NCI-H2171 treated with DMSO at 0.1 percent for 48 hours (cell line): ENCODE measurements at regions not wholly inside any gene's neighbourhood (a gene's known extent, or its start where the extent isn't known, plus 50 kb on each side); places are given as distances from the start of the nearest gene placed in this dataset.

Source experiments
- DNase-seq: peaks from one replicate; lab custom pipeline; 2025; lab: John Stamatoyannopoulos, UW

DNA sequence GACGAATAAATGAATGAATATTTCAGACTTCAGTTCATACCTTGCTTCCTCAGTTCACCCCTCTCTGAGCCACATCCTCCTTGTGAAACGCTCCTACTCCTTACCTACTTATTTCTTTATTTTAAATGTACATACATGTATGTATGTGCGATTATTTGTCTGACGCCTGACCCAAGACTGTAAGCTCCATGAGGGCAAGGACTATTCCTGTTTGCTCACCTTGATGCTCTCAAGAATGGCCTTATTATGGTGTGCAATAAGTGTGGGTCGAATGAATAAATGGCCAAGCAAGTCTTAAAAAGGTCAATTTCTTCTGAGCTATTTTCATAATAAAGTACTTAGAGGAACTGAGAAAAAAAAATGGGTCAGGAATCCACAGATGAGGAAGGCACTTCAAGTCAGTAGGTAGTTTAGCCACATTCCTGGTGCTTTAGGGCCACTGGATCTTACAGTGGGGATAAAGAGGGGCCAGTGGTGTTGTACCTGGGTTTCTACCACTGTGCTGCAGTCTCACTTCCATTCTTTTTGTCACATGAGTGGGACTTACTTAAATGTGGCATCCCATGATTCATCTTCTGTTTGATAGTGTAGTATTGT, 74.7 kb downstream of the SDC1 start:
- DNase-seq = no peak

DNA sequence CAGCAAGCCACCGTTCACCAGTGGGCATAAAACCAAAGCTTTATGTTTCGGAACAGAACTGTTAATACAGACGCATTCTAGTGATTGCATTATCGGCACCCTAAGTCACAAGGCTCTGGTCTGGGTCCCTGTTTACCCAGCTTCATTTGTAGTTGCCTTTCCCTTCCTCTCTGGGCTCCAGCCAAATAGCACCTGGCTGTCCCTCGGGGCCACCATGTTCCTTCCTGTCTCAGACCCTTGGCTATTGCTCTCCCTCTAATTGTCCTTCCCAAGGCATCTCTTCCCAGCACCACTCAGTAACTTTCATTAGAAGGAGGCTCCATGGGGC, 75.3 kb downstream of the SDC1 start:
- no peak for DNase-seq

DNA sequence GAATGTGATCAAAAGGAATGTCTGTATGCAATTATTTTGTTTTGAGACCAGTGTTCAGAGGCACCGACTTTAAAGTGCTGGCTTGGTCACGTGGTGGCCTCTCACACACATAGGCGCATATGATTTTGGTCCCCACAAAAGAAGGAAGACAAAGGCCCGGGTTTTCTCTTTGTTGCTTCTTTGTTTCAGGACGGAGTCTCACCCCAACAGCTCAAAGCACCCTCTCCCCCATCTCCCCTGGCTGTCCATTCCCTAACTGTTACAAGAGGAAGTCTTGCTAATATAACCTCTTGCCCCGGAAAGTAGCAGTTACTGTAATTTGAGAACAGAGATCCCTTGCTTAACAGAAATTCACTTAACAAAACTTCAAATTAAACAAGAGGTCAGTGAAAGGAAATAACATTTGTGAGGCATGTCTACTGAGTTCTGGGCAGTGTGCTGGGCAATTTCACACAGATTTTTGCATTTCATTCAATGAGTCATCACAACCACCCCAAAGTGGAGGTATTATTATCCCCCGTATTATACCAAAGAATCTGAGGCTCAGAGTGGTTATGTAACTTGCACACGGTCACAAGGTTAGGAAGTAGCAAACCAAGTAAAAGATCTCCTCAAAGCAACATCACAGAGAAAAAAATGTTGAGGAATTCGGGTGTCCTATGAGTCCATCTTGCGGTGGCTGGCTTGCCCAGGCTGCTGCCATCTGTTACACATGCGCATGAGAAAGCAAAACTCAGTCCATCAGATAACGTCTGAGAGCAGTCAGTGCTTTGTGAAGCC, 75.8 kb downstream of the SDC1 start:
- no peak for DNase-seq

DNA sequence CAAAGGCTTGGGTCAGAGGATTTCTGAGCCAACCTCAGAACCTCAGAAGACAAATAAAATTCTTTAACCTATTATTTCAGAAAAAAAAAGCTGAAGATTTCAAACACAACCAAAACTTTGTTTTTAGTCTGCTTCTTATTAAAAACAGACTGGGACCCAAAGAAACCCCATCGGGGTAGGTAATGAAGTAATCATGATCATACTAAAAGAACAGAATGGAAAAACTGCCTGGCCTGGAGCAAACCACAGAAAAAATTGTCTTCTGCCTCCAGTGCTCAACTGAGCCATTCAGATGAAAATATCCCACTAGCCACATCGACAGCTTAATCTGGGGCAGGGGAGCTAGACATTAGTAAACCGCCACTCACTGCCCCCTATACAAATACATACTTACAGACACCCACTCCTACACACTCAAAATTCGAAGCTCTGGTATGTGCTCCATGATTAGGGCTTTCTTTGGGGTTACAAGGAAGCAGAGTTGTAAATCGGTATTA, 76.5 kb downstream of the SDC1 start:
- no peak for DNase-seq

DNA sequence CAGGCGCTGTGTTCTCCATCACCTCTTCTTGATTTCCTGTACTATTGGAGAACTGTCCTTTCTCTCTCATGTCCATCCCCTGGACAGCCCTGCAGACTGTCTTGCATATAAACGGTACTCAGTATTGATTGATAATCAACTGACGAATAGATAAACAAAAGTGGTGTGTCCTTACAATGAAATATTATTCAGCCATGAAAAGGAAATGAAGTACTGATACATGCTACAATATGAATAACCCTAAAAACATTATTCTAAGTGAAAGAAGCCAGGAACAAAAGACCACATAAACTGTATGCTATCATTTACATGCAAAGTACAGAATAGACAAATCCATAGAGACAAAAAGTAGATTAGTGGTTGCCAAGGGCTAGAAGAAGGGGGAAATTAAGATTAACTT, 77.6 kb downstream of the SDC1 start:
- no peak for DNase-seq

DNA sequence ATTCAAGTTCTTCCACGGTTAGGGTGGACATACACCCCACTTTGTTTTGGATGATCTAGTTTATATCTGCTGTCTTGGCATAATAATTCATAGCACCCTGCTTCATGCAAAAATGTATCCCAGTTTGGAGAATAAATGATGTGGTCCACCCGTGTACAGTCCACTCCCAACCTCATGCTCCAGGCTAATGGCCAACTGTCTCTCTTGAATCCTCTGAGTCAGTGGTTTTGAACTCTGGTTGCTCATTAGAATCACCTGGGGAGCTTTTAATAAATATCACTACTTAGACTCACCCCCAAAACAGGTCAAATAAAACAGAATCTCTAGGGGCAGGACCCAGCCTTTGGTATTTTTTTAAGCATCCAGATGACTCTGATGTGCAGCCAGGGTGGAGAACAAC, 78.5 kb downstream of the SDC1 start:
- DNase-seq = no peak

DNA sequence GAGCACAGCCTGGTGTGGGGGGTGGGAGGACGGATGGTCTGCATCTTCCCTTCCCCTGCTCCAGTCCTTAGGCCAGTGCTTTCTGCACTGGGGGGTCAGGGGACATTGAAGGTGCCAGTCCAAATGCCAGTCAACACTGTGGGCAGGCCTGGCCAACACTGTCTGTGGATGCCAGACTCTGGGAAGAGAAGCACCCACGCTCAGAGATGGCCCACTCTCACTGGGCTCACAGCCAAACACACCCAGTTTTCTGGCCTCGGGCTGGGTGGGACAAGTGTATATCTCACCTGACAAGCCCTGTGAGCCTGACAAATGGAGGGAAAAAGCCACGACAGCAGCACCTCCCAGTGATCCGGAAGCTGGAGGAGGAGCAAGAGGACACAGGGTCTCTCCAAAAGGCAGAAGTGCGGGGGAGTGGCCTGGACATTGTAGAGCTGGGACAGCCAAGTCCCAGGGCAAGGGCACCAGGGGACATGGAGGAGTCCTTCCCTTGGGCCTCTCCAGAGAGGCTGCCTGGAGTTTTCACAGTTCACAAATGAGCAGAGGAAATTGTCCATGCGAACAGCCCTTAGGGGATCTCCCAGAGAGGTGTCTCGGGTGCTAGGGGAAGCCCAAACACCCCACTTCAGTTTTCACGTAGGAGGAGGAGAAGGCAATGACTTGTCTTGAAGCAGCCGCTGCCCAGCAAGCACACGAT, 79.3 kb downstream of the SDC1 start:
- no peak for DNase-seq

DNA sequence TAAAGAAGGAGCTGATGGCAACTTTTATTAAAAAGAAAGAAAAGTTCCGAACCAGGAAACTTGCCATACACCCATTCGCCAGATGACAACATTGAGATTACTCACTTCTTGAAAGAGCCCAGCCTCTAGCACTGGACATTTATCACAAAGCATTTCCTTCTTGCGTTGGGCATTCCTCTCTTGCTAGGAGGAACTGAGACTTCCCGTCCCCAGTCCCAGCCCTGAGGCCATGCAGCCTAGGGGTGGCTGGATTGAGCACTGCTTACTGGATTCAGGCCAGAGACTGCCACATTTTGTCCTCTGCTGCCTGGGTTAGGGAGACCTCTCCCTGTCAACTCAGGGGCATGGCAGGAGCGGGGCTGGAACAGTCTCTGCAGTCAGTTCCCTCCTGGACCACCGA, 80.1 kb downstream of the SDC1 start:
- no peak for DNase-seq

DNA sequence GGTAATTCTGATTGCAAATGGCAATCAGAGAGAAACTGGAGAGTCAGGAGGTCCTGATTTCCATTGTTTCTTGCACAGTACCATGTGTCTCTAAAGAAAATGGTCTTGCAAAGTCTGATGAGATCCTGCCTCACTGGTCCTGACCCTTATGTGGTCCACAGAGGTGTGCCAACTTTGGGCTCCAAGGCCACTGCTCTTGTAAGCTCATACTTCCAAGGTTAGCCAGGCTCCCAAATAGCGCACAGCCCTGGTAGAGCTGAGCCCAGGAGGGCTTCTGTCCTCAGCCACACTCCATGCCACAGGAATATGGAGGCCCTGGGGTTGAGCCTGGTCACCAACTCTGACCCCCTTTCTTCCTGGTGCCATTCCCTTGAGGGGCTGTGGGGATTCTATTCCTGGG, 80.7 kb downstream of the SDC1 start:
- no peak for DNase-seq

DNA sequence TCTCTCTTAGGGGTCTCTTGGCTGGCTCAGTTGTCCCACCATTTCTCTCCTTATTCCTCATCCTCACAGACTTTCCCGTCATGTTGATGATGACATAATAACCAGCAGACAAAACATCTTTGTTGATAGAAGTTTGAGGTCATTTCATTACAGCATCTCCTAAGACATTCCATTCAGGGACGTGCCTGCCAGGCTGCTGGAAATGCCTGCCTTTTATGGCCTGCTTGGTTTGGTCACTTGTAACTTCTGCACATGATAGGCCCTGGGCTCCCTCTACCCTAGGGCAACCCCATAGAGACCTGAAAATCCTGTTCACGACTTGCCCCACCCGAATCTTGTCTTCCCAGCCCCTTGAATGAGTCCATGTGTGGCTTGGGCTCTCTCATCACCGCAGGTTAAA, 81.7 kb downstream of the SDC1 start:
- no peak for DNase-seq

DNA sequence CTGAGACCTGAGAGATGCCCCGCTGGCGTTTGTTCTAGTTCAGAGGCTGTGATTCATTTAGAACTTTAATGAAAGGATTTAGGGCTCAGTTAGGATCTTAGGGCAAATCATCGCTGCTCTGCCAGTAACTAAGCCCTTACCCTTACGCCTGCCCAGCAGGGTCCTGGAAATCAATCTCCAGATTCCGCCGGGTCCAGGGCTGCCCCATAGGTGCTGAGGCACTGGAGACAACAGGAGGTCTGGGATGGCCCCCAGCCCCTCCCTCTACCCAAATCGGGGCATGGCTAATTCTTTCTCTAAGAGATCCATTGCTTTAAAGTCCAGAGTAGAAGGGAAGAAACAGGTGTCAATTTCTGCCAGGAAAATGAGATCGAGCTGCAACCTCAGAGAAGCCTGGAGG, 83.1 kb downstream of the SDC1 start:
- DNase-seq = no peak

DNA sequence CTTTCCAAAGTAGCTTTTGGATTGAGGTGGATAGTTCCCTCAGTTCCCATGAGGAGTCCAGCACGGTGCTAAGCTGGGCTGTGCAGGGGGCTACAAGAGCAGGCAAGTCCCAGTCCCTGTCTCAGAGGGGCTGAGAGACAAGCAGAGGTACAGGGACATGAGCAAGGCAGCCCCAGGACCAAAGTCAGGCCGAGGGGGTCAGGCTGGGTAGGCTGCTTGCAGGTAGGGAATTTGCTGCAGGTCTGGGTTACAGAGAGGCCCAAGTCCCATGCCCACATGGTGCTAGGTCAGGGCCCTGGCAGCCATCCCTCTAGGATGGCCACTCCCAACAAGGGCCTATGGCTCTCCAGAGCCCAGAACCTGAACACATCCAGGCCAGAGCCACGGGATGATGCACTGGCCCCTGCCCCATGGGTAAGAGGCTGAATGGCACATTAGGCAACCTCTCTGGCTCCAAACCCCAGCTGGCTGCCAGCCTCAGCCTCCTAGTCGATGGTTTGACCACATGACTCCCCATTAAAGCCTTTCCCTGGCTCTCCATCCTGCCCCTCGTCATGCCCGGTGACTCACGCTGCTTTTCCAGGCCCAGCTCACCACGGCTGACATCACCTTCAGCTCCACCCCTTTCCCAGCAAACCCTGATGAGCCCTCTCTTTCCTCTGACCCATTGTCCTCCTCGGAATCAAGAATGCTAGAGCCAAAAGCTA, 83.7 kb downstream of the SDC1 start:
- DNase-seq = no peak

DNA sequence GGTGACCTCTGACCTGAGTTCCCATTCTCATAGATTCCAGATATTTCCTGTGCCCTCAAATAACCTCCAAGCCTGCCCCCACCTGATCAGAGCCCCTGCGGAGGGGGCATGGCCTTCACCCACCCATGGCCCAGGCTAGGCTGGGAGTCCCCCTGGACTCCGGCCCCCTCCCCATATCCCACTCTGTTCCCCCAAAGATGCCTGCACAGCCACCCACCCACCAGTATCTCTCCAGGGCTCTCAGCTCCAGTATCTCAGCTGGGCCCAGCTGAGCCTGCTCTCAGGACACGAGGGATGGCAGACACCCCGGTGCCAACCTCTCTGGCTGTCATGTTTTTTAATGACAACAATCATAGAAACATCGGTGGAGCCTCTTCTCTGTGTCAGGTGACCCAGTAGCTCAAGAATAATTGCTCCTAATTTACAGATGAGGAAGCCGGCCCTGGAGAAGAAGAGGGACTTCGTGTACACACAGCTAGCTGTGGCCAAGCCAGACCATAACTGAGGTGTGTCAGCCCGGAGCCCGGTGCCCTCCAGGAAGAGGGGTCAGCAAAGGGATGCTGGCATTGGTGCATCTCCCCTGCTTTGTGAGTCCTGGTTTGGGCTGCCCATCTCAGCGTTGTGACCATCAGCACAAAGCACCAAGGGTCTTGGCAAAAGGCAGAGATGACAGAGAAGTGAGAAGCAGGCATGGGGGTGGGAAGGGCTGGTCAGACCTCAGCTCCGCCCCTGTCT, 84.4 kb downstream of the SDC1 start:
- DNase-seq = no peak

DNA sequence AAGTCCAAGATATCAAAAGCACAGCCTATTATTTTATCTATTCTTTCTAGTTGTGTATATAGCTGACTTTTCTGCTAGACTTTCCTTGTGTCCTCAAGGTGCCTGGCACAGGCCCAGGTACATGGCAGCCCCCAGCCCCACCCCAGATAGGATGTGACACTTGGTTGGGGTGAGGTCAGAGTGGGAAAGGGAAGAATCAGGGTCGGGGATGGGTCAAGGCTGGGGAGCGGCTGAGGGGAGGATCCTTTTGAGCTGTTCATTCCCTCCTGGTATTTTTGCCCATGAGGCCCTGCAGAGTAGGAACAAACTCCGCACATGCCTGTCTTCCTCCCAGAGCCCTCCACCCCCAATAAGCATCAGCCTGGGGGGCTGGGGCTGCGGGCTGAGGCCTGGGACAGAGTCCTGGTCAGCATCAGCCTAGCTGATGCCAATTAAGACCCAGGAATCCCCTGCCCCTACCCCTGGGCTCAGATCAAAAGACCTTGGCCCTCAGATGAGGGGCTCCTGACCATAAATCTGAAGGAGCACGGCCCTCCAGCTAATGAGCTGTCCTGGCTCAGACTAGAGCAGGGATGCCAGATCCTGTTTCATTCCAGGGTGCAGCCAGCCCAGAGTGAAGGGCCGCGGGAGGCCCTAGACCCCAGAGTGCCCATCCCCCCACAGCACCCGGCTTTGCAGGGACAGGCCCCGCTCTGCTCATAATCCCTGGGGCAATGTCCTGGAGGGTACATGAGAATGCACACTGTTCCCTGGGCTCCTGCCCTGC, 85.3 kb downstream of the SDC1 start:
- no peak for DNase-seq

DNA sequence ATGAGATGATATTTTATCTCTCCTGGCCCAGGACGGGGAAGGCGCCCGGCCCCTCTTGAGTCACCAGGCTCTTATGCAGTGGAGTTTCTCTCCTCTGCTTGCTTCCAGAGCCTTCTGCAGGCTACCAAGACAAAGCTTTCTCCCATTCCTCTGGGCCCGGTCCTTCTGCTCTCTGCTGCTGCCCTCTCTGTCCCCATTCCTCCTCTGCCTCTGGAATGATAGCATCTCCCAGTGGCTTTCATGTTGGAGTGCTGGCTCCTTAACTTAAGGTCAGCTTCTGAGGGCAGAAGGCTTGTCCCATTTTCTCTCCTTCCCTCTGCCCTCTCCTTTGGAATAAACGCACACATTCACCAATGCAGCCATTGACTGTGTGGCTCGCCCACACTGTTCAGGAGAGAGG, 86.2 kb downstream of the SDC1 start:
- no peak for DNase-seq

DNA sequence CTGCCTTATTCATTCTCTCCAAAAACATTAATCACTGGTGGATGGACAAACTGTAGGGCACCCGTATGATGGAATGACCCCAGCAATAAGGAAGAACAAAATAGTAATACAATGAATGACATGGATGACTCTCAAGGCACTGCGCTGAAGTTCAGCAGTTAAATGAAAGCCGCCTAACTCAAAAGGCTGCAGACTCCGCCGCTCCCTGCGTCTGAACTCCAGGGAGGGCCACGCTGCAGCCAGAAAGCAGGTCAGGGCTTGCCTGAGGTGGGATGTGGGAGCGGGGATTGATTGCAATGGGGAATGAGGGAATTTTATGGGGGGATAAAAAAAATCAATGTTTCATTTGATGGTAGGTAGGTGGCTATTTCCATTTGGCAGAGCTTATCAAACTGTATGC, 86.5 kb upstream of the LAPTM4A start:
- no peak for DNase-seq

DNA sequence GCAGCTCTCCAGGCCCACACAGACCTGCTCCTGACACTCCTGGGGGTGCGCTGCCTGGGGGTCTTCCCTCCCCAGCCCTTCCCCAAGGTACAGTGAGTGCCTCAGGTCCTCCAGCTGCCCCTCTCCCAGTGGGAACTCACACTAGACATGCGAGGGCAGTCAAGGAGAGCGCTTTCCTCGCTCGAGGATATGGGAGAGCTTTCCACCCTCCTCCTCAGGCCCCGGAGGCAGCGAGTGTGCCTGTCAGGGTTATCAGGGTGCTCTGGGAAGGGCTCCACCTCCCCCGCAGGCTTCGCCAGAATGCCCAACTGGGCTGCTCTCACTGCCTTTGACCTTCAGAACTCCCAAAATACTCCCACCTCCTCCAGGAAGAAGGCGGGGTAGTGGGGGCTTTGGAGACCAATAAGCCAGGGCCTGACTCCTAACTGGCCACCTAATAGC, 85.7 kb upstream of the LAPTM4A start:
- DNase-seq = no peak

DNA sequence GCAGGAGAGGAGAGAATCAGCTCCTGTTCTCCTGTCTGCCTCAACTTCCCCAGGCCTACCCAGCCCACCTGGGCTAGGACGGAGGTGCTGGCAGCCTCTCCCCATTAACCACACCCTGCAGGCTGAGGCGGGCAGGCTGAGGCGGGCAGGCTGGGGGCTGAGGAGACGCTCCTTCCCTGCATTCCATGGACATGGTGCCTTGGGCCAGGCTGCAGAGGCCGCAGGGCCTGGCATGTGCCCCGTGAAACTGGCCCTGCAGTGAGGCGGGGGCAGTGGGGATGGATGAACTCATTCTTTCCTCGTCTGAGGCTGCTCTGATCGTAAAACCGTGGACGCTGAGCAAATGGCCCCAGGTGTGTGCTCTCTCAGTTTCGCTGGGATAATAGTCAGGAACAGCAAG, 84.7 kb upstream of the LAPTM4A start:
- DNase-seq = no peak

DNA sequence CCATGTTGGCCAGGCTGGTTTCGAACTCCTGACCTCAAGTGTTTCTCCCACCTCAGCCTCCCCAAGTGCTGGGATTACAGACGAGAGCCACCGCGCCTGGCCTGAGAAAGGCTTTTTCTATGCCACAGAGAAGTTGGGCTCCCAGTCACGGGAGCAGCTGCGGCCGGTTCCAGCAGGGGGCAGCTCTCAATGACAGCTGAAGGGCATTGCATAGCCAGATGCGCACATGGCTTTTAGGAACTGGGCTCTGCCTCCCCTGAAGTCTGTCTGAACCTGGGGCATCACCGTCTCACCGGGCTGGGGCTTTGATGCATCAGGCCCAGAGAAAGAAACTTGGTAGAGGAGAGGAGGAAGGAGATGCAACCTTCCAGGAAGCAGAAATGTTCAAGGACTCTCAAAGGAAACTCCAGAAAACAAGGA, 84.2 kb upstream of the LAPTM4A start:
- DNase-seq = peak; percentile 13

DNA sequence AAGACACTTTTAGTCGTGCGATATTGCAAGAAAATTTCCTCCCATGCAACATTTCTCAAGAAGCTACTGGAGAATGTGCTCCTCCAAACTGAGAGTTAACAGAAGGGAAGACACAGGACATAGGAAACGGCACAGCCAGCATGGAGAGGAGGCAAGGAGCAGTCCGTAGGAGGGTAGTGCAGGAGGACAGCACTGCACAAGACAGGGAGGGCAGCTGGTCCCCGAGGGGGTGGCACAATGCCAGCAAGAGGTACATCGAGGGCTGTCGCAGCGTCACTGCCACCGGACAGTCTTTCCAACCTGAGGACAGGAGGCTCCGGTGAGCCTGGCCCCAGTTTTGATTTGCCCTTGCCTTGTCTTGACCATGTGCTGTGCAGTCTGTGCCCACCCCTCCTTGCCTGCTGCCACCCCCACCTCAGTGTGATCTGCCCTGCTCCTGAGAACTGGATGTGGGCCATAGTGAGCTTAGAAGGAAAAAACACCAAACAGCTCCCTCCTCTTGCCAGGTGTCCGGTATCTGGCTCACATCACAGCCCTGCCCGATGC, 81.6 kb upstream of the LAPTM4A start:
- no peak for DNase-seq
